ENCODE measurements at regions not wholly inside any gene's neighbourhood (a gene's known extent, or its start where the extent isn't known, plus 50 kb on each side); places are given as distances from the start of the nearest gene placed in this dataset.

DNA sequence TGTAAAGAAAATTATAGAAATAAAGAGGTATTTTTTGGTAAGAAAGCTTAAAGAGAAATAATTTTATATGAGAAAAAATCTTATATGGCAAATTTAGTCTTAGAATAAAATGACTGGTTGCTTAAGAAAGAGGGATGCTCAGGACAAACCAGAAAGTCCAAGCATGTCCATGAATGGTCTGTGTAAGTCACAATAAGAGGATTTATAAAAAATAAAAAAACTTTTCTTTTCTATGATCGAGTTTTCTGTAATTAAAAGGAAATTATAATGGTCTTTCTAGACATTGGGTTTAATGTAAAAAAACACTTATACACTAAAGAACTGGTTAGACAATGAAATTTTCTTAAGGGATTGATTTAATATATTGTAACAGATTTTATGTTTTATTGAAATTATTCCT lies 819.6 kb downstream of the TBC1D22A start:
- TF ChIP-seq, protein P1, sequence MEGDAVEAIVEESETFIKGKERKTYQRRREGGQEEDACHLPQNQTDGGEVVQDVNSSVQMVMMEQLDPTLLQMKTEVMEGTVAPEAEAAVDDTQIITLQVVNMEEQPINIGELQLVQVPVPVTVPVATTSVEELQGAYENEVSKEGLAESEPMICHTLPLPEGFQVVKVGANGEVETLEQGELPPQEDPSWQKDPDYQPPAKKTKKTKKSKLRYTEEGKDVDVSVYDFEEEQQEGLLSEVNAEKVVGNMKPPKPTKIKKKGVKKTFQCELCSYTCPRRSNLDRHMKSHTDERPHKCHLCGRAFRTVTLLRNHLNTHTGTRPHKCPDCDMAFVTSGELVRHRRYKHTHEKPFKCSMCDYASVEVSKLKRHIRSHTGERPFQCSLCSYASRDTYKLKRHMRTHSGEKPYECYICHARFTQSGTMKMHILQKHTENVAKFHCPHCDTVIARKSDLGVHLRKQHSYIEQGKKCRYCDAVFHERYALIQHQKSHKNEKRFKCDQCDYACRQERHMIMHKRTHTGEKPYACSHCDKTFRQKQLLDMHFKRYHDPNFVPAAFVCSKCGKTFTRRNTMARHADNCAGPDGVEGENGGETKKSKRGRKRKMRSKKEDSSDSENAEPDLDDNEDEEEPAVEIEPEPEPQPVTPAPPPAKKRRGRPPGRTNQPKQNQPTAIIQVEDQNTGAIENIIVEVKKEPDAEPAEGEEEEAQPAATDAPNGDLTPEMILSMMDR (IDR thresholded peaks at IDR 0.05; ENCODE audit: insufficient read depth, low read depth, low read length): no peak
- no peak for DNase-seq (ENCODE audit: low read depth)
- Histone ChIP-seq H3K27me3 (ENCODE audit: control insufficient read depth, insufficient read depth, low read length) (no peaks in the 10 kb centered on the region), H3K36me3 (ENCODE audit: control insufficient read depth, insufficient read depth, low read length) (no peaks in the 10 kb centered on the region), H3K4me3 (ENCODE audit: low read depth, low read length) (no peak overlapping the region)
- ChIA-PET CTCF (no interaction called here), POLR2A (no interaction called here)

- CTCF ChIA-PET: no interaction called here
- Histone ChIP-seq H3K36me3 (ENCODE audit: control insufficient read depth, insufficient read depth, low read length) (no peaks in the 10 kb centered on the region), H3K4me3 (ENCODE audit: low read depth, low read length) (no peak overlapping the region), H3K27me3 (ENCODE audit: control insufficient read depth, insufficient read depth, low read length) (no peaks in the 10 kb centered on the region)
- TF ChIP-seq, protein P1 (IDR thresholded peaks at IDR 0.05; ENCODE audit: insufficient read depth, low read depth, low read length): no peak
- POLR2A ChIA-PET: no interaction called here
- no peak for DNase-seq (ENCODE audit: low read depth)
Observed at GRCh38 chr22:47580121-47580520, 817.7 kb downstream of the TBC1D22A start.

GRCh38 chr22:47576908-47577307 lies 814.5 kb downstream of the TBC1D22A start:
- Histone ChIP-seq H3K36me3 (ENCODE audit: control insufficient read depth, insufficient read depth, low read length) (no peaks in the 10 kb centered on the region), H3K27me3 (ENCODE audit: control insufficient read depth, insufficient read depth, low read length) (no peaks in the 10 kb centered on the region), H3K4me3 (ENCODE audit: low read depth, low read length) (no peak overlapping the region)
- DNase-seq (ENCODE audit: low read depth): no peak
- POLR2A ChIA-PET: no interaction called here
- TF ChIP-seq, protein P1 (IDR thresholded peaks at IDR 0.05; ENCODE audit: insufficient read depth, low read depth, low read length): no peak
- CTCF ChIA-PET: no interaction called here

DNA sequence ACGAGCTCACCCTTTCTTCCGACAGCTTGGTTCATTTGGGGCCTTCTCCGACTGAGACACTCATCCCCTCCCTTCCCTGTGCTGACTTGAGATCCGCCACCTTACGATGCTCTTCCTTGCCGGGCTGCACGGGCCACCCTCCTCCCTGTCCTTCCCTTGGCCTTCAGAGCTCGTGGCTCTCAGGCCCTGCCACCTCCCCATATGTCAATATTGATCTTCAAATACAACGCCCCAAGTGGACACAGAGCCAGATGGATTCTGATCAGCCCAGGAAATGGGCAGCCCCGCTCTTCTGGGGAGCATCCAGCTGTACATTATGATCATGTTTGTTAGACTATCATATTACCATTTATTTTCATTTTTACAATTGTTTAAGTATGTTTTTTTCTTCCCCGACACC lies 812.8 kb downstream of the TBC1D22A start:
- ChIA-PET CTCF (no interaction called here), POLR2A (no interaction called here)
- TF ChIP-seq, protein P1 (IDR thresholded peaks at IDR 0.05; ENCODE audit: insufficient read depth, low read depth, low read length): no peak
- Histone ChIP-seq H3K4me3 (ENCODE audit: low read depth, low read length) (no peak overlapping the region), H3K27me3 (ENCODE audit: control insufficient read depth, insufficient read depth, low read length) (no peaks in the 10 kb centered on the region), H3K36me3 (ENCODE audit: control insufficient read depth, insufficient read depth, low read length) (no peaks in the 10 kb centered on the region)
- no peak for DNase-seq (ENCODE audit: low read depth)

DNA sequence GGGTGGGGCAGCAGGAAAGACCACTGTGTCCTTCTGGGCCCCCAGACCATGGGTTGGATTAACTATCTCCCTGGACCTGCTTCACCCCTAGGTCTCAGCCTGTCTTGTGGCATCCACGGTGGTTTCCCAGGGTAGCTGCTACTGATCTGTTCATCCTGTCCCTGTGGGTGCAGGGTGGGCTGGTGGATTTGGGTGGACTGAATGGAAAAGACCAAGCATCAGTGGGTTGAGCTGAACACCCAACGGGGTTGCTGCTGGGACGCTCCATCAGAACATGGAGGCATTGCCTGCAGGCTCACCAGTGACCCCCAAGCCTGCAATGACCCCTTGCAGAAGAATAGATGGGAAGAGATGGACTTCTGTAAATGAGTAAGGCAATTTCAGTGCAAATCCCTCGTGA lies 812.1 kb downstream of the TBC1D22A start:
- CTCF ChIA-PET: no interaction called here
- H3K36me3 ChIP-seq (ENCODE audit: control insufficient read depth, insufficient read depth, low read length): no peaks in the 10 kb centered on the region

More for the DNA sequence above, 812.1 kb downstream of the TBC1D22A start:
- Histone ChIP-seq H3K4me3 (ENCODE audit: low read depth, low read length) (no peak overlapping the region), H3K27me3 (ENCODE audit: control insufficient read depth, insufficient read depth, low read length) (no peaks in the 10 kb centered on the region)
- TF ChIP-seq, protein P1 (IDR thresholded peaks at IDR 0.05; ENCODE audit: insufficient read depth, low read depth, low read length): no peak
- POLR2A ChIA-PET: no interaction called here
- DNase-seq (ENCODE audit: low read depth): no peak

All from BJ (cell line).